HG03159 (cell line): ENCODE measurements at regions not wholly inside any gene's neighbourhood (a gene's known extent, or its start where the extent isn't known, plus 50 kb on each side); places are given as distances from the start of the nearest gene placed in this dataset.
"Not testable (repeated sequence)": the region's sequence is repeated elsewhere in the genome, so short reads cannot be mapped to it uniquely, and the experiment has no call there.

ENCODE experiments used
- ATAC-seq: cut with Tn5 transposase; IDR thresholded peaks from one replicate; pipeline ENCODE4 v1.9.1; 2021; ENCODE audit warnings: mild to moderate bottlenecking, moderate library complexity; ENCODE audit not compliant: unreplicated experiment

DNA sequence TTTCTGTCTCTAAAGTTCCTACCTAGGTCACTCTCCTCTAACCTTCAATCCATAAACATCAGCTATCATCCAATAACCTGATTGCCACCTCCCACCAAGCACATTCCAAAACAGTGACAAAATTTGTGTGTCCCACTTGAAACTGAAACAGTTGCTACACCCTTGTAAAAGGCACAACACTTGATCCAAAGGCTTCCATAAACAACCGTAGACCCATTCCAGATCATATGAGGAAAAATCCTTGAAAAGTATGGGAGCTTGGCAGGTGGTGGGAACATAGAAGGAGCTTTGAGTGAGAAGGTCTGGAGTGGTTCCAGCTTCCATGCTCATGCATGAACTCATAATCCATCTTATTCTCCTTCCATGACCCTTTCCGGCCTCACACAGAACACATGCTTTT, 82.0 kb upstream of the ATP1A1 start:
- no peak for ATAC-seq

DNA sequence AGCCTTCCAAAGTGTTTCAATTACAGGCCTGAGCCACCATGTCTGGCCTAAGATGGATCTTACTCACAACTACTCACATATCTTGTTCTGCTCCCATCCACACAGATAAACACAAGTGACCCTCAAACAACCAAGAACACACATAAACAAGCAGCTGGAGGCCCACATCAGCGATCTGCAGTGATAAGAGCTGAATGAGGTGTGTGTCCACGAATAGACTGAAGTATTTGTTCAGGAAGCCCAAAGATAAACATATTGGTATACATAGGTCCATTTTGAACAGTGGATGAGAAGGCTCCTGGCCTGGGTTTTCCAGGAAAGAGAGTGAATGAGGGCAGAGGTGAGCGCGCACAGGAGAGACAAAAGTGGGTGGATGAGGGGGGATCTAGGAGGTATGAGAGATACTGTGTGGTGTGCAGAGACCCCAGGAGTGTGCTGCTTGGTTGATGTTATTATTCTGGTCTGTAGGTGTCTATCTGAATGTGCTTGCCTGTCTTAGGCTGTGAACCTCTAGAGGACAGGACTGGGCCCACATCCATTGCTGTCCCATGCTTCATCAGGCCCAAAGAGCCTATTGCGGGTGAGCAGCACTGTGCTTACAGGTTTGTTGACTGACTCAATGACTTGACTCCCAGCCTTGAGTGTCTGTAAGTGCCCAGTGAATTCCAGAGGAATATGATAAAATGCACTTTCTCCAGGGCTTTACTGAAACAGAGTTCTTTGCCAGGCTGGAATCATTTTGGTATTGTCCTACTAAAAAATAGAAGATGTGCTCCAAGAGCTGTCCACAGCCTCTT, 79.9 kb upstream of the ATP1A1 start:
- no peak for ATAC-seq

DNA sequence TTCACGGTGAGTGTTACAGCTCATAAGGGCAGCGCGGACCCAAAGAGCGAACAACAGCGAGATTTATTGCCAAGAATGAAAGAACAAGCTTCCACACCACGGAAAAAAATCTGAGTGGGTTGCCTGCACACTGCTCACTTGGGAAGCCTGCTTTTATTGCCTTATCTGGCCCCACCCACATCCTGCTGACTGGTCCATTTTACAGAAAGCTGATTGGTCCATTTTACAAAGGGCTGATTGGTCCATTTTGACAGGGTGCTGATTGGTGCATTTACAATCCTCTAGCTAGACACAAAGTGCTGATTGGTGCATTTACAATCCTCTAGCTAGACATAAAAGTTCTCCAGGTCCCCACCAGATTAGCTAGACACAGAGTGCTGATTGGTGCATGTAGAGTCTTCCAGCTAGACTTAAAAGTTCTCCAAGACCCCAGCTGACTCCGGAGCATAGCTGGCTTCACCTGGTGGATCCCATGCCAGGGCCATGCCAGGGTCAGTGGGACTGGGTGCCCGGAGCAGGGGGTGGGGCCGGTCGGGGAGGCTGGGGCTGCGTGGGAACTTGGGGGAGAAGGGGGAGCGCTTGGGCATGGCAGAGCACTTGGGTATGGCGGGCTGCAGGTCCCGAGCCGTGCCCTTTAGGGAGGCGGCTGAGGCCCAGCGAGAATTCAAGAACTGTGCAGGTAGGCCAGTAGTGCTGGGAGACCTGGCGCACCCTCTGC, 75.4 kb upstream of the ATP1A1 start:
- ATAC-seq: no peak

DNA sequence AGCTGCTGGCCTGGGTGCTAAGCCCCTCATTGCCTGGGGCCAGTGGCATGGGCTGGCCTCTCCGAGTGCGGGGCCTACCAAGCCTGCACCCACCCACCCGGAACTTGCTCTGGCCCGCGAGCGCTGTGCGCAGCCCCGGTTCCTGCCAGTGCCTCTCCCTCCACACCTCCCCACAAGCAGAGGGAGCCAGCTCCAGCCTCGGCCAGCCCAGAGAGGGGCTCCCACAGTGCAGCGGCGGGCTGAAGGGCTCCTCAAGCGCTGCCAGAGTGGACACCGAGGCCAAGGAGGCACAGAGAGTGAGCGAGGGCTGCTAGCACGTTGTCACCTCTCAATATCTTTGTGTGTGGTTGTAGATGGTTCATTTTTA, 74.8 kb upstream of the ATP1A1 start:
- ATAC-seq: not testable (repeated sequence)

DNA sequence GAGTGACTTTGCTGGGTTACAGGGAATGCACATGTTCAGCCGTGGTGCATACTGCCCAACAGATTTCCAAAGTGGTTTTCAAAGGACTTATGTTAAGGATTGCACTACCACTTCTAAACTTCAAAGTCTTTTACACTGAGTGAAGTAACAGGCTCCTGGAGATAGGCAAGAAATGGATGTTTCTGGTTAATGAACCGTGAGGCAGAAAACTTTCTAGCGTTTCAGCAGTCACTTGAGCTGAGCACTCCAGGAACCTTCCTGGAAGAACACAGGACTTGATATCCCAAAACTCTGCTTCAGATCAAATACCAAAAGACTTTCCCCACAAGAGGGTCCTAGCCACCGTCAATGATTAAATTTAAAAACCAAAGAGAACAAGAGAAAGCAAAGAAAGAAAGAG, 74.3 kb upstream of the ATP1A1 start:
- no peak for ATAC-seq

DNA sequence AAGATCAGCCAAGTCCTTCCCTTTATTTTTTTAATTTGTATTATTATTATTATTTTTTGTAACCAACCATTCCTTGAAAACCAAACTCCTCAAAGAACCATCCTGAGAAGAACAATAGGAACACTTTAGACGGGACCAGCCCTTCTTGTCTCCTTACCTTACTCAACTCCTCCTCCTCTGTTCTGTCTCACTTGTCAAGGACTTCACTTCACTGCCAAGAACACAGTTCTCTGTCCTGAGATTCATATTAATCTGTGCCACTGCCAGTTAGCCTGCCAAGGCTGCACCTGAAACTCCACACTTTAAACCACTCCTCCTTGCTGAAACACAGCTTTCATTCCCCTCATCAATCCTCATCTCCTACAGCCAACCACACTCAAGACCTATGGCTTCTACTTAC, 73.8 kb upstream of the ATP1A1 start:
- no peak for ATAC-seq

DNA sequence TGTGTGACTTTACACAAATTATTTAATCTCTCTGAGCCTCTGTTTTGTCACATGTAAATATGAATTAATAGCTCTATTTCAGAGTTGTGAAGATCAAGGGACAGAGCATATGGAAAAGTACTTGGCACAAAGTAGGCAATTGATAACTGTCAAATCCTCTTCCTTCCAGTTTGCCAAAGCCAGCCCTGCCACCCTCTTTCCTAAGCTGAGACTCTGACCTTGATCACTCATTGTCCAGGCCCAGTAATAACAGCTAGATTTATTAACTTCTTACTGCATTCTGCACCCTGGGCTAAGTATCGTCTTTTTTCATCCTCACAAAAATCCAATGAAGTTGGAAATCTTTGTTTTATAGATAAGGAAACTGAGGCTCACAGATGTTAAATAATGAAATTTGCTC, 70.8 kb upstream of the ATP1A1 start:
- ATAC-seq: no peak

DNA sequence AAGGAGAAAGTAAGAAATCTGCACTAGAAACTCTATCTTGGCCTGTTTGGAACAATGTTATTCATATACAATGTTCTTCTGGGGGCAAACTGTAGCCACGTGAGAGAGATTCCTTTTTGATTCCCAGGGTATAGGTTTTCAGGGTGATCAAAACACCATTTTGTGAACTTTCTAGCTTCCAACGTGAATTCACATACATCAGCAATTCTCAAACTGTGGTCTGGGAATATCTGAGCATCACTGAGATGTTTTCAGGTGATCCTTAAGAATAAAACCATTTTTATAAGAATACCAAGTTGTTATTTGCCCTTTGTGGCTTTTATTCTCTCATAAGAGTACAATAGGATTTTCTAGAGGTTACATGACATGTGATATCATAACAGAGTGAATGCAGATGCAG, 66.9 kb upstream of the ATP1A1 start:
- no peak for ATAC-seq

DNA sequence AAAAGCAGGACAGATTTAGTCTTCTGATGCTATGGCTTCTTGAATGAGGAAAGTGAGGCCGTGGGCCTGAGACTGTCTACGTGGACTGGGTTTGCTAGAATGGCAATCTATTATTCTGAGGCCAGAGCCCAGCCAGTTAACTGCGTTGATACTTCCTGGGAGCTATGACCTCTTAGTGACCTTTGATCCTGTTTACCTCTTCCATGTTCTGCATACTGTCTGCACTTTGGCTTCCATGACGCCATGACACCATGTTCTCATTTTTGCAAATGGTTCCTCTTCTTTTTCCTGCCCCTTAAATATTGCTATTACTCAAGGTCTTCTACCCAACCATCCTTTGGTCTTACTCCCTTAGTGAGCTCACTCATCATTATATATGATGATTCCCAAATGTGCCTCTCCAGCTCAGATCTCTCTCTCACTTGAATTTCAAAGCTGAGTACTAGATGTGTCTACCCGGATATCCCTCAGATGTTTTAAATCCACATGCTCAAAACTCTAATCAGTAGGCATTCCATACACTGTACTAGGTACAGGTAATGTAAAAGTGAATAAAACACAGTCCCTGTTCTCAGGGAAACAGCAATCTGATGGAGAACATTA, 66.1 kb upstream of the ATP1A1 start:
- ATAC-seq: no peak

DNA sequence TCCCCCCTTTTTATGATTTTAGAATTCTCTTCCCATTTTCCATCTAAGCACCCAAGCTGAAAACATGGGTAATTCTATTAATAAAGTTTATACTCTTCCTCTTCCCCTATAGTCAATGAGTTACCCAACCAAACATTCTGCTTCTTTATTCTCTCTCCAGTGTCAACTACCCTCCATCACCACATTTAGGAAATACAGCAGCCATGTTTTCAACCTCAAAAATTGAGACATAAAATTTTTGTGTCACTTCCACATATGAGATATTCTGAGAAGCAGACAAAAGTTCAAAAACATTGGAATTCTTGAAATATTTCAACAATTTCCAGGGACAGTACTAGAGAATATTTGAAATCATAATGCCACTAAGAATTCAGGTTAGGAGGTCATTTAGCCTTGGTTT, 64.8 kb upstream of the ATP1A1 start:
- ATAC-seq: no peak

DNA sequence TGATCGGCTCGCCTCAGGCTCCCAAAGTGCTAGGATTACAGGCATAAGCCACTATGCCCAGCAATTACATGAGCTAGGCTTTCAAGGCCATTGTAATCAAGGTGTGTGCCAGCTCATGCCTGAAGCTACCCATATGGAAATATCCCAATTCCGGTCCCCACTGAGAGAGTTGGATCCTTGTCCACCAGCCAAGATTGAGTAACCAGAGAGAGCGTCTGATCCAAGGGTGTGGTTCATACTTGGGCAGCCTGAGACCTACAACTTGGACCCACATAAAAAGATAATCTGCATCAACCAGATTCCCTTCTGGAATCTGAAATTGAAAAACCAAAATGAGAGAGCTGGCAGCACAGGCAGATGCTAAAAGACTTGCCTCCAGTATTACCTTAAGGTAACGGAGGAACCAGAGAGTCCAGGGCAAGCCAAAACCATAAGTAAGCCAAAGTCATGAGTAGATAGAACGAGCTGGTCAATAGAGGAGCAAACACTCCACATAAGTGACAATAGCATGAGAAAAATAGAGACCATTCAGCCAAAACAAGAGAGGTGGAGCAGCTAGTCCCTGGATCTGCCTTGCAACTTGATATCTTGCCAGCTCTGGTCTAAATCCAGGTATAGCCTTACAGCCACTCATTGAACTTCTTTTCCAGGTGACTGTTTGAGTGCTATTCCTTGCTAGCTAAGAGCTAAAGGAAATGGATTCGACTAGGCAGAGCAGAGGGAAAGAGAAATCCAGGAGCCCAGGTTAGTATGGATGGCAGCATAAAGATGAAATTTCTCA, 63.8 kb upstream of the ATP1A1 start:
- no peak for ATAC-seq

DNA sequence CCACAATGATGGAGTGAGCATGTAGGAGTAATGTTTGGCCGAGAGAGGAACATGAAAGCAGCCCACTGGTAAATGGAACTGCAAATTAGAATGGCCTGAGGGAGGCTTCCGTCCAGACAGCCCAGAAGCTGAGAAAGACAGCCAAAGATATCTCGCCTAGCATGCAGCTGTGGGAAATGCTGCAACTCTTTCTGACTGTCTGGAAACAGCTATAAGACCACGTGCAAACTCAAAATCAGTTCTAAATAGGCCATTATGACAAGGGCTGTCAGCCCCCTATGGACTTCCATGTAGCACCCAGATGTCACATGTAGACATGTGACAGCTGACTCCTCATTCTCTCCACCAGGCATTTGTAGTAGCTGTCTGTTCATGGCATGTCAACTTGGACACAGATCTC, 62.9 kb upstream of the ATP1A1 start:
- ATAC-seq: no peak

DNA sequence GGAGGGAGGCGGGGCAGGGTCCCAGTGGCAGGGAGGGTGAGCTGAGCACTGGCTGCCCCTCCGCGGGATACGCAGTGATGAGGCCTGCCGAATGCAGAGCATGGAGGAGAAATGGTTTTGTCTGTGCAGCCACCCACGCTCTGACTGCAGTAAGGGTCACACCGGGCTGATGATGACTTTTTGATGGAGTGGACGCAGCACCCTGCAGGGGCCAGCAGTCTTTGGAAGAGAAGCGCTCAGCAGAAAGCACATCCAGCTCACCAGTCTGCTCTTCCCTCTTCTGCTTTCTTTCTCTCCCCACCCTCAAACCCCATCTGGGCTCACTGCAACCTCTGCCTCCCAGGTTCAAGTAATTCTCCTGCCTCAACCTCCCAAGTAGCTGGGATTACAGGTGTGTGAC, 61.9 kb upstream of the ATP1A1 start:
- no peak for ATAC-seq

DNA sequence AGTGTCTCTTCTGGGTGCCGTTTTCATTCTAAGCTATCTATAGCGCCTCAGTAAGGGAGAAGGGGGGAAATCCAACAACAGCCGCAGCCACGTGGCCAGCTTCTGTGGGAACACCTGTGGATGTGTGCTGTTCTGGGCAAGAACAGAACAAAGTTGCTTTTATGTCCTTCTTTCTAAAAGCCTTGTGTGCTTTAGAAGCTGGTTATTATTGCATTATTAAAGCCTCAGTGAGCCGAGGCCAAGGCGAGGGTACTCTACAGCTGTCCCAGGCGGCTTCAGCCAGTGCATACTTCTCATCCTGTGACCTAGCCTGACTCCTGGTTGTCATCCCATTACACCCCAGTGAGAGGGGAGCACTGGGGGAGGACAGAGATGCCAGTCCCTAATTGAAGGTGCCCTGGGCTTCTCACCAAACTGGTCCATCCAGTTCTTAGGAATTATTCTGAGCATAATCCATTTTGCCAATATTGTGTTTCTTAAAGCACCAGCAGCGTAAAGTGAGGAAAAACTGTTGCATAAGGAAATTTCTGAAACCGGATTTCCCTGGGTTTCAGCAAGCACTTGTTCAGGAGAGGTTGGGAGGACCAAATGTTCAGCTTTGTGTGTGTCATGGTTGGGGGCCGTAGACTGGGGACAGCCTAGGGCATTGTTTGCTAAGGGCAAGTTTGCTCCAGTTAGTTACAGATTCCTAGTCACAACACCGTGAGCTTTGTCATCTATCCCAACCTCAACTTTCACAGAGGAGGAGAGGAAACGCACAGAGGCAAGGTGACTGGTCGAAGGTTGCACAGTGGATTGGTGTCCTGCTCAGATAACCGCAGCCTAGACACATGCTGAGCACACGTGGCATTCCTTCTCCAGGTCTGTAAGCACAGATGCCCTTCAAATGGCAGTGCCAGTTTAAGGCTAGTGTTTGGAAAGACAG, 61.0 kb upstream of the ATP1A1 start:
- no peak for ATAC-seq

DNA sequence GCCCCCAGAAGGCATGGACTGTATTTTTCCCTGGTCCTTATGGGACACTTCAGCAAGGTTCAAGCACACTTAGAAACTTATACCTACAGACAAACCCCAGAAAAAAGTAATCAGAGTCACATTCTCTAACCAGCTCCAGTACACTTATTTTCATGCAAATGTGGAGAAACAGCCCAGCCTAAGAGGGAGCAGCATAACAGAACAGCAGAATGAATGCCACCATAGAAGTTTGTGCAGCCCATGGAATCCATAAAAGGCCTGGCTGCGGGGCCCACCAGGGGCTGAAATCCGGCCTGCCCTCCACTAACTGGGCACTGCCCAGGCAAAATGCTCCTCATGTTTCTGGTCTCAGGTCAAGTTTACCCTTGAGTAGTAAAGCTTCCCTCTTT, 60.4 kb upstream of the ATP1A1 start:
- ATAC-seq: no peak

DNA sequence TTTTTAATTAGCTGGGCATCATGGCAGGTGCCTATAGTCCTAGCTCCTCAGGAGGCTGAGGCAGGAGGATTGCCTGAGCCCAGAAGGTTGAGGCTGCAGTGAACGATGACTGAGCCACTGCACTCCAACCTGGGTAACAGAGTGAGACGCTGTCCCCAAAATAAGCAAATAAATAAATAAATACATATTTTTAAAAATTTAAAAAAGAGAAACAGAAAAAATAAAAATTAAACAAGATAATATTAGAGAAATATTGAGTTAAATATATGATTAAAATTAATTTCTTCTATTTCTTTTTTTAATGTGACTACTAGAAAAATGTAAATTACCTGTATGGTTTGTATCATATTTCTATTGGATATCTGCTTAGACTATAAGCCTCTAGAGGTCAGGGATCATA, 59.3 kb upstream of the ATP1A1 start:
- ATAC-seq: no peak

DNA sequence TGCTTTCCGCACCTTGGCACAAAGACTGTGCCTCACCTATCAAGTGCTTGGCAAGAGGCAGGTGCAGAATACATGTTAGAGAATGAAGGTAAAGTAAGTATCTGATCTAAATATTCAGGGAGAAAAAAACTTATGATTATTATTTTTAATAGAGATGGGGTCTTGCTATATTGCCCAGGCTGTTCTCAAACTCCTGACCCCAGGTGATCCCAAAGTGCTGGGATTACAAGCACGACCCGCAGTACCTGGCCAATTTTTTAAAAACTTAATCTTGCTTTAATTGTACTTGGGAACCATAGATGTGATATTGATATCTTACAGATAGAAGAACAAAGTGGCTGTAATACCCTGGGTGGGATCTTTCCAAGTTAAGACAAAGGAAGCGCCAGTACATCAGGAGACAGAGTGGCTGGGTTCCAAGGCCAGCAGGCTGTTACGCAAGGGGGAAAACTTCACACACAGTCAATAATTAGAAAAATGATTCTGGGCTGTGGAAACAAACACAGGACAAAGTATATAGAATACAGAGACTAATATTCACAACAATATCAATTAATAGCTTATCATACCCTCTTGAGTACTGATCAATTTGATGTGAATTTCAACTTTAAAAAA, 58.6 kb upstream of the ATP1A1 start:
- no peak for ATAC-seq

DNA sequence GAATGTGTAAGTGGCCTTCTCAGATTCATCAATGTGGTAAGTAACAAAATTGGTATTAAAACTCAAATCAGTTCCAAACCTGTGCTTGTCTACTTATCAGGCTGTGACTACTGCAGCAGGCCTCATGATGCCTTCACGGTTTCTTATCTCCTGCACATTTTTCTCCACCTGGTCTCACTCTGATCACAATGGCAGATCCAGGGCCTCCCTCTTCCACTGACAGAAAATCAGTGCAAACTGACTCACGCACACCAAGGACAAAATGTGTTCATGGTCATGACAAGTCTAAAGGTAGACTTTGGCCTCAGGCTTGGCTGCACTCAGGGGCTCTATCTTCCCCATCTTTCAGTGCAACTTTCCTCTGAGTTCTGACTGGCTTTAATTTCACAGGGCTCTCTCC, 56.7 kb upstream of the ATP1A1 start:
- ATAC-seq: no peak

DNA sequence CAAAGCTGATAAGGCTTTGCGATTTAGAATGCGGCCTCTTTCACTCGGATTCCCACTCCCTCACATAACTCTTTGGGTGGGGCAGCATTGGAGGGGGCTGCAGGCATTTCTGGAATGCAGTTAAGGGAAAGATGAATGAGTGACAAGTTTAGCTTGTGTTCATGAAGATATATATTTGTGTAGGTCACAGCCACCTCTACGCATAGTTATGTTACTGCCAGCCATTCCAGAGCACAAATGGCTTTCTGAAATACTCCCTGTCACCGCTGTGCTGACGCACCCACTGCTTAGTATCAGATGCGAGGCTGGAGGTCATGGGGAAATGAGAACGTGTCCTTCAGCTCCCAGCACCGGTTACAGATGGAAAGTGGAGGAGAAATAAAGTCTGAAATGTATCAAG, 54.1 kb upstream of the ATP1A1 start:
- no peak for ATAC-seq

DNA sequence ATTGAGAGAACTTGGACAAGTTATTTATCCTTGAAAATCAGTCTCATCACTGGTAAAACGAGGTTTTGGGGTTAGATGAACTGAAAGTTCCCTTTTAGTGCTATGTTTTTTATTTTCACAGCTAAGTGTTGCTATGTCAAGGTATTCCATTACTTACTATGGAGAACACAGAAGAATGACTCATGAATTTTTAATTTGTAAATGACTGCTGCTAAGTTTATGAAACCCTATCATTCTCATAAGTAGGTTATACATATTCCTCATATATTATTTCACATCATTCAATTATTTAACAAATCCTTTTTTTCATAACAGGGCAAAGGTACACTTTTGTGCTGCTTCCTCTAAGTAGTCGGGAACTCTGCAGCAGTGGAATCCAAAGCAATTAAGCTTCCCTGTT, 52.2 kb upstream of the ATP1A1 start:
- ATAC-seq: no peak
